DMS153 treated with DMSO at 0.1 percent for 48 hours (cell line): ENCODE measurements at regions not wholly inside any gene's neighbourhood (a gene's known extent, or its start where the extent isn't known, plus 50 kb on each side); places are given as distances from the start of the nearest gene placed in this dataset.

Experiments used
- DNase-seq: peaks from one replicate; lab custom pipeline; 2025; ENCODE audit not compliant: unreplicated experiment; lab: John Stamatoyannopoulos, UW

DNA sequence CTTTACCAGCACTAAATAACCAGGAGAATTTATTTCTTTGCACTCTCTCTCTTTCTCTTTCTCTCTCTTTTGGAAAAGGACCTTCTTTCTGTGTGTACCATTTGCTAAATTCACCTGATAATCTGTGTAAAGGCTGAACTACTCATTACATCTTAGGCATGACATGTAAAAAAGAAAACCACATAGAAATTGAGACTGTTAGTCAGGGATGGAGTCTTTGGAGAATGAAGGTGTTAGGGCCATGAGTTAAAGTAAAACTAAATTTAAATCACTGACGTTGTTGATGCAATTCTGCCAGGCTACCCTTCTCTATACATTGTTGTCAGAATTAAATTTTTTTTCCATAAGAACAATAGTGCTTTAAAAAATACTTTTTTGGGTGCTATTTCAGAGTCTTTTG, 263.3 kb downstream of the PTEN start:
- no peak for DNase-seq

DNA sequence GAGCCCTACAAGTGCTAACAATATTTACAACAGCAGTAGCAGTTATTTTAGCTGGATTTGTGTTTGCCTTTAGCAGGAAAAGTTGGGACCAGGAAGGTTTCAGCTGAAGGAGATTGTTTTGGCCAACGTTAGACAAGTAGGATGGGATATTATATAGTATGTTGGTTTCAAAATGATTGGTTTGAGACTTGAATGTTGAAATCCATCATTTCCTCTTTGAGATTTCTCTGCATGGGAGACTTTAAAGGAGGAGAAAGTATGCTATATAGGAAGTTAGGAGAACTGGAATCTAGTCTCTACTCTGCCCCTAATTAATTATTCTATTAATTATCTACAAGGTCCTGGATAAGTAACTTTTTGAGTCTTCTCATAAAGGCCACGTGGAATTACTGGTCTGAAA, 263.8 kb downstream of the PTEN start:
- DNase-seq = no peak

- DNase-seq = no peak
These were observed 264.3 kb downstream of the PTEN start for GRCh38 chr10:88127766-88128165.

GRCh38 chr10:88129013-88129412, 265.6 kb downstream of the PTEN start:
- no peak for DNase-seq

GRCh38 chr10:88130912-88131311, 267.5 kb downstream of the PTEN start:
- DNase-seq = no peak

DNA sequence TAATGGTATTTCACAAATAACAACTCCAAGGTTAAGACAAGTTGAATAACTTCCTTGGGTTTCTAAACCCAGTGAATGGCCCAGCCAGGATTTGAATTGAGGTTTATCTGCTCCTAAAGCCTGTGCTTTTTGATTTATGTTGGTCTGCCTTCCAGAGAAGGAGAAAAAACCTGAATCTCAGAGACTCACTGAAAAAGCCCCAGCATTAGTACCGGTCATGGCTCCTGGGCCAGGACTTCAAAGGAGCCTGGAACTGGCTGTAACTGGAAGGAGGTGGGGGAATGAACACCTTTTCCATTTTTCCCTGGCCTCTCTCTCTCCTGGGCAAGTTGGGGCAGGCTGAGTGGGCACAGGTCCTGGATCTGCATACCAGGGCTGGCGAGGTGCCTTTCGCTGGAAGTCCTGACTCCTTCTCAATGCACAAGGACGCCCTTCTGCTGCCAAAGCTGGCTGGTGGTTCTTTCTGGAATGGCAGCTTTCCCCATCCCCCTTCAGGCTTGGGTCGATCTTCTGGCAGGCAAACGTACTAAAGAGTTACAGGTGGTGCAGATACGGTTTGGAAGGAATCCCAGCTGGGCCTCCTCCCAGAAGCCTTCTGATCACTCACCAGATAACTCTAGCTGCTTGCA, 268.2 kb downstream of the PTEN start:
- no peak for DNase-seq

GRCh38 chr10:88136712-88137111, 273.3 kb downstream of the PTEN start:
- no peak for DNase-seq

GRCh38 chr10:88138319-88138848, 275.0 kb downstream of the PTEN start:
- DNase-seq = no peak

GRCh38 chr10:88147000-88147798, 283.8 kb downstream of the PTEN start:
- DNase-seq = no peak

DNA sequence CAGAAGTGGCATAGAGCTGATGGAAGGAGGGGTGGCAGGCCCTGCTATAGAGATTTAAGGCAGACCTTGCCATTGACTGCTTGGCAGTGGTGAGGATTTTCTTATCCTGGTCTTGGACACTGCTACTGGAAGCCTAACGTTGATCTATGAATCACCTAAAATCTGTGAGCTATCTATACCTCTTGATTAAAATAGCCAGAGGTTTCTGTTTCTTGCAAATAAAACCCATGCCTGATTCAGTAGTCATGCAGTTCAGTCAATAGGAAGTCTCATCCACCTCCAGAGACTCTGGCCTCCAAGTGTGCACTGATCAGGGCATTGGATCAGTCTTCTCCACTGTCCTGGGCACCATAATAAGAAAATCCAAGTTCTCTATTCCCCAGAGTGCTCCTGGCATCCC, 286.5 kb downstream of the PTEN start:
- no peak for DNase-seq

DNA sequence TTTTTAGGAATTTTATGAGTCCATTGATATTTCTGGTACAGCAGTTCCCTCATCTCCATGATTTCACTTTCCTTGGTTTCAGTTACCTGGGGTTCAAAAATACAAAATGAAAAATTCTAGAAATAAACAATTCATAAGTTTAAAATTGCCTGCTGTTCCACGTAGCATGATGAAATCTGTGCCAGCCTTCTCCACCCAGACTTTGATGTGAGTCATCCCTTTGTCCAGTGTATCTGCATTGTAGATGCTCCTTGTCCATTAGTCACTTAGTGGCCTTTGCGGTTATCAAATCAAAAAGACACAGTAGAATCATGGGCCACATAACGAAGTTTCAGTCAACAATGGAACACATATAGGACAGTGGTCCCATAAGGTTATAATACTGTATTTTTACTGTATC, 286.9 kb downstream of the PTEN start:
- DNase-seq = no peak

DNA sequence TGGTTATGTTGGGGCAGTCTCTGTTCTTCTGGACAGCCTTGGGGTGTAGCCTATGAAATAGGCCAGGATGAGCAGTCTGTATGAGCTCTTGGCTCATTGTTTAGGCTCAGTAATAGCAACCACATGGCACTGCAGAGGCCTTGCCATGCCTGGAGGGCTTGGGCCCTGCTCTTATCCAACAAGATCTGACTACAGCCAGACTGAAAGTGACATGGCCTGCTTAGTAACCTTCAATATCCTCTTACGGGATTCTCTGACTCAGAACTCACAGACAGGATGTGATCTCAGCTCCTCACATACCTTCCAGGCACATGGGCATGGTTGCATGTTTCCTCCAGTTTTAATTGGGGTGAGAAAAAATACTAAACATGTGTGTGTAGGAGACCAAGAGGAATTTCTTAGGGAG, 289.3 kb downstream of the PTEN start:
- DNase-seq = no peak

DNA sequence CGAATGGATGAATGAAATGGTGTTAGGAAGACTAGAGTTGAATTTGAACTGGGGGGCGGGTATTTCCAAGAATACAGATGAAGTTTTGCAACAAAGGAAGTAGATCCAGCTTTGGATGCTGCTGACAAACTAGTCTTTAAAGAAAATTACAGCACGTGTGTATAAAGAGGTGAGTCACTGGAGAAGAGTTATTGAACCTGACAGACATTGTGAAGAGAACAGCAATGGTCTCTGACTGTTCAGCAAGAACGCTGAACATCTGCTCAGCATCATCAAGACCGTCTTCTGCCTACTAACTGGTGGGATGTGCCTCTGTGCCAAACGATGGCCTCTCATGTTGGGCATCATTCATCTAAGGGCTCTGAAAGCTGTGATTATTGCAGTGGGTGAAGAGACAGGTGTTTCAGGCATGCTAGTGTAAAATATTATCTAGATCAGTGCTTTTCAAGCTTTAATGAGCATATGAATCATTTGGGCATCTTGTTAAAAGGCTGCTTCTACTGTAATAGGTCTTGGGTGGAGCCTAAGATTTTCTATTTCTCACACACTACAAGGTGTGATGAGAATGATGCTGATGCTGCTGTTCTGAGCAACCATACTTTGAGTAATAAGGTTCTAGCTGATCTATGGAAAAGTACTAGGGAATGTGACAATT, 291.3 kb downstream of the PTEN start:
- DNase-seq = no peak

- no peak for DNase-seq
These were observed 292.9 kb downstream of the PTEN start for GRCh38 chr10:88156341-88156740.

DNA sequence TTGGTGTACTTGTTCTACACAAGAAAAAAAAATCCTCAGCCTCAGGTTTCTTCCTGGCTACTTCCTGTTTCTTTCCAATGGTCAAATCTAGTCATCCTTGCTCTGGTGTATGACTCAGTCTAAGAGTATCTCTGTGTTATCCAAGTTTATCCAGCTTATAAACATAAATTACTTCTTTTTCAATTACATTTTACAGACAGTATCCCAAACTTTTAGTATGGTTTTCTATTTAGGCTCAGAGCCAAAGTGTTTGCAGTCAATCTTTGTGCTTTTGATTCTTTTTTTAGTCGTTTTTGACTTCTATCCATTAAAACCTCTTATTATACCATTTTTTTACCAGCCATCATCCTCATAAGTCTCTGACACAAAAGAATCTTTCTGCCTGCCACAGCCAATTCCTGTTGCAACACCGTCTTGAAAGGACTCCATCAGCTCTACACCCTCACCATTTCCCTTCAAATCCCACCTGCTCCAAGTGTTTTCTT, 294.6 kb downstream of the PTEN start:
- no peak for DNase-seq

GRCh38 chr10:88158526-88159122, 295.2 kb downstream of the PTEN start:
- no peak for DNase-seq

- DNase-seq = no peak
These were observed 295.9 kb downstream of the PTEN start for GRCh38 chr10:88159127-88159829.

- DNase-seq = no peak
These were observed 297.6 kb downstream of the PTEN start for GRCh38 chr10:88161070-88161469.

DNA sequence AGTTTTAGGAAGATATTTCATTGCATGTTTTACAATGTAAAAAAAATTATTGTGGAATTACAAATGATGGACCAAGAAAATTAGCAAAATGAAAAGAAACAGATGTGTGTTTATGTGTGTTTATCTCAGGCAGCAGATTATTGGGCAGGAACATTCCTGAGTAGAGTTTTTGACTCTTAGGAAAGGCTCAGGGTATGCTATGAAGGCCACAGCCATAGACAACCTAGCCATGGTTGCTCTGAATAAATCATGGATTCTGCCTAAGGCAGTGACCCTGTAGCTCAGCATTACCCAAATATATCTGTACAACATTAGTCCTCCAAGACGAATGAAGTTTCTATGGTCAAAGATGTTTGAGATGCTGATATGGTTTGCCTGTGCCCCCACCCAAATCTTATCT, 298.3 kb downstream of the PTEN start:
- no peak for DNase-seq

- no peak for DNase-seq
These were observed 299.4 kb downstream of the PTEN start for GRCh38 chr10:88162852-88163251.

GRCh38 chr10:88163572-88163971, 300.1 kb downstream of the PTEN start:
- DNase-seq = no peak
